ENCODE measurements at regions not wholly inside any gene's neighbourhood (a gene's known extent, or its start where the extent isn't known, plus 50 kb on each side); places are given as distances from the start of the nearest gene placed in this dataset.

DNA sequence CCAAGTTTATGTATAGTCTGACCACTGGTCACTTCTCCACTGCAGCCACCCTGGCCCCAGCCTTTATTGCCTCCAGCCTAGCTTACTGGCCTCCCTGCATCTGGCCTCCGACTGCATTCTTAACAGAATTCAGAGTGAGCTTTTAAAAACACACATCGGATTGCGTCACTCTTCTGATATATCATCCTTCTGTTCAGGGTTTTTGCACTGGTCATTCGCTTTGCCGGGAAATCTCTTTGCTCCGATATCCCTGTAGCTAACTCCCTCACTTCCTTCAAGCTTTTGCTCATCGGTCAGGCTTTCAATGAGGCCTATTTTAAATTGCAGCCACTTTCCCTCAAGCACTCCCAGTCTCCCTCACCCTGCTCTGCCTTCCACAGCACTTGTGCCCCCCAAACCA lies 101.6 kb upstream of the DLX2 start:
- DNase-seq (ENCODE audit: low read depth in 2 of 2): no peak

- no peak for DNase-seq (ENCODE audit: low read depth in 2 of 2)
Measured at GRCh38 chr2:172204762-172205161, 102.1 kb upstream of the DLX2 start.

DNA sequence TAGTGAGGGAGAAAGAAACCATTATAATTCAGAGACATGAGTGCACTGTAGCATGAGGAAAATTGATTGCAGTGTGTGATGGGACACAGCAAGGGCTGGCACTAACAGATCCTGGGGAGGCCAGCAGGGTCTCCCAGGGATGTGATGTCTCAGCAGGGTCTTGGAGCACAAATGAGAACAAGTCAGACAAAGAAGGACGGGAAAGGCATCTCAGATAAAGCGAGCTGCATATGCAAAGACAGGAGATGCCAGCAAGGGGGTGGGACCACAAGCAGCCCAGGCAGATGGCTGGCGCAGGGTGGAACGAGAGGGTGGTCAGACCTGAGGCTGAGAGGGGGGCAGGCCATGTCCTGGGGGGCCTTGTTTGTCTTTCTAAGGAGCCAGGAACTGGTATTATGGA lies 102.6 kb upstream of the DLX2 start:
- no peak for DNase-seq (ENCODE audit: low read depth in 2 of 2)

- DNase-seq (ENCODE audit: low read depth in 2 of 2): no peak
Measured at GRCh38 chr2:172207911-172208310, 105.2 kb upstream of the DLX2 start.

DNA sequence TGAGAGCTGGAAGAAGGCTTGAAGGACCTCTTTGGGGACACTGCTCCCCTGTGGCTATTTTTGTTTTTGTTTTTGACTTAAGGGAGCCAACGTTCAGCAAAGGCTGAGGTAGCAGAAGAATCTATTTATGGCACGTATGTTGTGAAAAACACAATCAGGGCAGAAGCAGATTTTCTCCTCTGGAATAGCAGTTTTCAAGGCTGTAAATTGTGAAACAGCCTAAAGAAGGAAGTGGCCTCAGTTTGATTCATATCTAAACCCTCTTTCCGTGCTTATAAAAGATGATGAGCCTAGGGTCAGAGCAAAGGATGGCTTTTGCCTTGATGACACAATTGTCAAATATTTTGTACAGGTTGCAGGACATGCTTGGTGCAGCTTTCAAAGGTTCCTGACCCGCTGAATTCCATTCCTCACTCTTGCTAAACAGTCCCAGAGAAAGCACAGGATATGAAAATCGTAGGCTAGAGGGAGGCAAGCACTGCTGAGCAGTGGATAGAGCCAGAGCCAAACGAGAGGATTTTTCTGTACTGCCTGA lies 106.2 kb upstream of the DLX2 start:
- no peak for DNase-seq (ENCODE audit: low read depth in 2 of 2)

GRCh38 chr2:172210599-172210998 lies 107.9 kb upstream of the DLX2 start:
- DNase-seq (ENCODE audit: low read depth in 2 of 2): no peak

GRCh38 chr2:172211512-172211911 lies 108.8 kb upstream of the DLX2 start:
- DNase-seq (ENCODE audit: low read depth in 2 of 2): no peak

DNA sequence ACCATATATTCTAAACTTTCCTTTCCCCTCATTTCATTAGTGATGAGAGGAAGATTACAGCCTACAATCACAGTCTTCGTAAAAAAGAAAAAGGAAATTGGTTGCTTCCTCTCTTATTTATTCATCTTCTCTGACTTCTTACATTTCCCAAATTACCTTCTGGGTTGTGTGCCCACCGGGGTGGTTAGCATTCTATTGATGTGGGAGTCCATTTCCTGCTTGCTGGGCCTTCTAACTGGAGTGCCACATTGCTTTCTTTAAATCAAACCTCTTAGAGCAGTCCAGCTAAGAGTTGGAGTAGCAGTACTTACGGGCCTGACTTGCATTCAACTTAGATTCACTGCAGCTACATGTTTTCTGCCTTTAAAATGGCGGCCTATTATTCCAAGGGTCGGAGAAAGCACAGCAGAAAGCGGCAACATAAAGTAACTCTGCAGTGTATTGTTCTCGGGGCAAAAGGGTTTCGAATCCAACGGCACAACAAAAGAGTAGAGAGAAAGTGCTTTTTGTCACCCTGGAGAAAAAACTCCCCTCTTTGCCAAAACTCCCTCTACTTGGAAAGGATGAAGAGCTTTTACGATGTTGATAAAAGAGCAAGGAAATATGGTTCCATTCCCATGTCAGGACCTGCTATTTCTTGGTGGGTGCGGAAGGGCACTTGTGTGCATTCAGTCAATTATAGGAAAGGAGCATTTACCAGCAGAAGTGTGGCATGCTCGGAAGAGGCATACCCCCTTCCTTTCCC lies 110.6 kb upstream of the DLX2 start:
- no peak for DNase-seq (ENCODE audit: low read depth in 2 of 2)

- no peak for DNase-seq (ENCODE audit: low read depth in 2 of 2)
Measured at GRCh38 chr2:172214252-172214651, 111.6 kb upstream of the DLX2 start.

DNA sequence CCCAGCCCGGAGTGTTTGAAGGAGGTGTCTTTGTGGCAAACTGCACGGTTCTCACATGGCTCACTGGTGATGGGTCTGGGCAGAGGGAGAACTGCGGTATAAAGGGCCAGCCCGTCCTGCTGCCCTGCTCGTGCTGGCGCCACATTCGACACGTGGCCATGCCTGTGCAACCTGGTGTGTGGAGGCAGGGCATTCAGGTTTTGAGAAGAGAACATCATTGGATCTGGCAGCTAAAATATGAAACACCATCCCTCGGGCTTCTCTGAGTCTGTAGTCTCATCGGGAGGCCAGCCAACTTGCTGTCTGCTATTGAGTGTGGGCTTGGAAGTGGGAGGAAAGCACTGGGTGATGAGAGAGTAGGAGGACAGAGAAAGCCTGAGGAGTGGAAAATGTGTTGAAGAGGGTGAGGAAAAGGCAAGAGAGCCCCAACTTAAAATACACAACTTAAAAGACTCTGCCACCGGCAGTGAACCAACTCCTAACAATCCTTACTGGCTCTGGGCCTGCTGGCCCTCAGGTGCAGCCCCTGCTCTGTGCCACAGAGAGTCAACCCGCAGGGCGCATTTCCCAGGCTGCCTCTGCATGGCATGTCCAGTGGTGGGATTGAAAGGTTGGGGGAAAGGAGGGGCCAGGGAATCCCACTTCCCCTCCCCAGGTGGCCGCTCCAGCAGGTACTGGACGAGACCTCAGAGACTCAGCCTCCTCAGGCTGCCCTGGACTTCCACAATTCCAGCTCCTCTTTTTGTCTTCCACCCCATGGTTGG lies 112.7 kb upstream of the DLX2 start:
- DNase-seq (ENCODE audit: low read depth in 2 of 2): no peak

GRCh38 chr2:172215936-172216335 lies 113.2 kb upstream of the DLX2 start:
- no peak for DNase-seq (ENCODE audit: low read depth in 2 of 2)

DNA sequence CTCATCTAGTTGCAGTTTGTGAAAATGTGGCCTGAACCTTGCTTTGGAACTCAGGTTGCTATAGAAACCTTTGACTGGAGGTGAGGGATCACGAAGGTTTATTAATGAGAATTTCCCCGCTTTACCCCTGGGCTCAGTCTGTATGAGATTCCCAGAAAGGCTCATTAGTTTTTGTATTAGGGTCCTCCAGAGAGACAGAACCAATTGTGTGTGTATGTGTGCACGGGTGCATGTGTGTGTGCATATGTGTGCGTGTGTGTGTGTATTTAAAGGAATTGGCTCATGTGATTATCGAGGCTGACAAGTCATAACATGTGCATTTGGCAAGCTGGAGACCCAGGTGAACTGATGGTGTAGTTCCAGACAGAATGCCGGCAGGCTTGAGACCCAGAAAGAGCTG lies 113.8 kb upstream of the DLX2 start:
- DNase-seq (ENCODE audit: low read depth in 2 of 2): no peak

DNA sequence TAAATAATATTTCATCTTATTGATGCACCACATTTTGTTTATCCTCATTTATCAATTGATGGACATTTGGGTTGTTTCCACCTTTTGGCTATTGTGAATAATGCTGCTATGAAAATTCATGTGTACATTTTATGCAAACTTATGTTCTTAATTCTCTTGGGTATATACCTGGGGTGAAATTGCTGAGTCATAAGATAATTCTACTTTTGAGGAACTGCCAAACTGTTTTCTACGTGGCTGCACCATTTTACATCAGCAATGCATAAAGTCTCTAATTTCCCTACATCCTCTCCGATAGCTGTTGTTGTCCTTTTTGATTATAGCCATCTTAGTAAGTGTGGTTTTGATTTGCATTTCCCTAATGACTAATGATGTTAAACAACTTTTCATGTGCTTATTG lies 116.5 kb upstream of the DLX2 start:
- no peak for DNase-seq (ENCODE audit: low read depth in 2 of 2)

DNA sequence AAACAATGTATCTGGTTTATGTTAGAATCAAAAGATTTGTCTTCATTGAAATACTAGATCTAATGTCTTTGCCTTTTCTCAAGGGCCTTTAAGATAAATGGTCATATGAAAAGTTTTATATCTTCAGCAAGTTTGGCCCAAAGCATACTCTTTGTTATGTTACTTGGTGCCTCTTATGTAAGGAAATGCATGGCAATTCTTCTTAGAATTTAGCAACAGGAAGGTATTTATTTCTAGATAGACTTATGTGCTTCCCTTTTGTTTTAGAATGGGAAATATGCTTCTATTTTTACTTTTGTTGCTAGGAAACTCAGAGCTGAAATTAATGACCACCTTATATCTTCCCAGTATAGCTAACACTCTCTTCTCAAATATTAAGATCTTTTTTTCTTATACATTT lies 117.4 kb upstream of the DLX2 start:
- DNase-seq (ENCODE audit: low read depth in 2 of 2): no peak

DNA sequence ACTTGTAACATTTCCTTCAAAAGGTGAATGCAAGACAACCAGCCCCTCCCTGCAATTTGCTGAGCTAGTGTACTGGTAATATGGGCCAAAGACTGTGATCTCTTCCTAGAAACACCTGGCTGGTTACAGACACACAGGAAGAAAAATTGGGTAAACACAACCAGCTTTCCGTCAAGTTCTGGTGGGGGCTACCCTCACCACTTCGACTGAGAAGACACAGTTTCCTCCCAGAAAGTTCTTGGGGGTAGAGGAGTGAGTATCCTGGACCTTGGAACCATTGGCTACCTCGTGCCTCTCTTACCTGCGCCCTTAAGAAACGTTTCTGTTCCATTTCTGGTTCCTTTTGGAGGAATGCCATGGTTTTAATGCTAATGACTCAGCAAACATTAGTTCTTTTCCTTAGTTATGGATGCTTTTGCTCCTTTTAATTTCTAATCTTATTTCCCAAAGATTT lies 120.9 kb upstream of the DLX2 start:
- no peak for DNase-seq (ENCODE audit: low read depth in 2 of 2)

DNA sequence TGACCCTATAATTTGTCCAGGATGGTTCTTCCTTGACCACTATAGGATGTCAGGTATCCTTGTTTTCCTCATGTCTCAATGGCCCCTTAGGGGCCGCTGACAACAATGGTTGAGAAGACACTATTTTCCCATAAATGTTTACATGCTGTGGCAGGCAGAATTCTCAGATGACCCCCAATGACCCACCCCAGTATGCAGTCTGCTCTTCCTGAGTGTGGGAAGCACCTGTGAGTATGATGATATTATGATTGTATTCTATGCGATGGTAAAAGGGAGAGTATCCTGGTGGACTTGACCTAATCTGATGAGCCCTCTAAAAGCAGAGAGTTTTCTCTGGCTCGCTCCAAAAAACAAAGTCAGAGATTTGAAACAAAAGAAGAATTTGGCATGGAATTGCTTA lies 123.1 kb upstream of the DLX2 start:
- DNase-seq (ENCODE audit: low read depth in 2 of 2): no peak

DNA sequence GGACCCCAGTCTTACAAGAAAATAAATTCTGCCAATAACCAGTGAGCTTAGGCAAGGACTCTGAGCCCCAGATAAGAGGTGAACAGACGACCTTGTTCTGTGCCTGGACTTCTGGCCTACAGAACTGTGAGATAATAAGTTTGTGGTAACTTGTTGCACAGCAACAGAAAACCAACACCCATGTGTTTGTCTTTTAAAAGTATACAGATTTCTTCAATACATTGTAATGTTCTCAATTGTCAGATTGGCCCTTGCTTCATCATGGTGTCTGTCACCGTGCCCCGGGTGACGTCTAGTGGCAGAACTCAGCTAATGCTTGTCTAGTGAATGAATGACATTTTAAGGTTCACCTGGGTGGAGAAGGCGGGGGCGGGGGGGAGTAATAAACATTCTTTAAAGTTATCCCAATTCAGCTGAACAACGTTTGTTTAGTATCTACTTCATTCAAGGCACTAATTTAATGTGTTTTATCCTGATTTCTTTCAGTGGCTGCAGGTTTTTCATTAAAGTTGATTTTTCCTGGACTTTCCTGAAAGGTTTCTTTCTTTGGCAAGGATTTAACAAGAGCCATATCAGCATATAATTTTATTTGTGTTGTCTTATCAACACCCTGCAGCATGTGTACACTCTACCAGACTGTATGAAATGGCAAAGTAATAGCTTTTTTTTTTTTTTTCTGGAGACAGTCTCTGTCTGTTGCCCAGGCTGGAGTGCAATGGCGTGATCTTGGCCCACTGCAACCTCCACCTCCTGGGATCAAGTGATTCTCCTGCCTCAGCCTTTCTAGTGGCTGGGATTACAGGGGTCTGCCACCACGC lies 123.8 kb upstream of the DLX2 start:
- DNase-seq (ENCODE audit: low read depth in 2 of 2): no peak

DNA sequence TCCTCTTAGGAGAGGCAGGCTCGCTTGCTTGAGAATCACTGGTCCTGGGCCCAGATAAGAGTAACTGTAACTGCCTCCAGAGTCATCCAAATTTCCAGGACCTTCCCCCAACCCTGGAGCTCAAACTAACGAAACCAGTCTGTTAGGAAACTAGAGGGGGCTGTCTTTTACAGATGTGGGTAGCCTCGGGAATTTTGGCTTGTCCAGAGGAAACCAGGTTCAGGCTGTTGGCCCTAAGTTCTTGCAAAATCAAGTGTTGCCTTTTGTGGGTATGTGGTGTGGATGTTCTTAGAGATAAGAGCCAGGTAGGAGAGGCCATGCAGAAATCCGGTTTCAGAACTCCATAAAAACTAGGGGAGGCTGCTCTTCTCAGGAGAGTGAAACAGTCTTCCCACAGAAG lies 125.0 kb upstream of the DLX2 start:
- no peak for DNase-seq (ENCODE audit: low read depth in 2 of 2)

GRCh38 chr2:172228177-172228808 lies 125.6 kb upstream of the DLX2 start:
- no peak for DNase-seq (ENCODE audit: low read depth in 2 of 2)

DNA sequence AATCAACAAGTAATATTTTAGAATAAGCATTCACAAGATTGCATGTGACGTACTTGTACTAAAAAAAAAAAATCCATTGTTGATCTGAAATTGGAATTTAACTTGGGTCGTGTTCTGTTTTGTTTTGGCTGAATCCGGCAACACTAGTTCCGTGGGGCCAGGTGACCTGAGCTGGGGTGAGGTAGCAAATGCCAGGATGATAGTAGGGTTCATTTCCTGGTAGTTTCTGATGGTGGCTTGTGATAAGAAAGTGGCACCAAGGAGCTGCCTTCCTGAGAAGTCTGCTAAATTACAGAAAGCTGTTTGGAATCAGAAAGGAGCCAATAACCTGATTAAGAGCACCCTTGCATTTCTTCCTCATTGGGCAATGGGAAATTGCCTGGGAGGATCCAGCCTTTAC lies 126.4 kb upstream of the DLX2 start:
- no peak for DNase-seq (ENCODE audit: low read depth in 2 of 2)

GRCh38 chr2:172230332-172230888 lies 127.7 kb upstream of the DLX2 start:
- DNase-seq (ENCODE audit: low read depth in 2 of 2): no peak
